GM12878 (cell line): ENCODE measurements at regions not wholly inside any gene's neighbourhood (a gene's known extent, or its start where the extent isn't known, plus 50 kb on each side); places are given as distances from the start of the nearest gene placed in this dataset.

Experiments
- ATAC-seq: fragments of 200-7000 bp; cut with Tn5 transposase; 3 replicates; pipeline ENCODE4 v1.9.1; 2020; ENCODE audit warnings: mild to moderate bottlenecking, moderate library complexity
- BruUV-seq: library from RNA; stranded (reverse); fragments of 400-500 nt; replicated peaks from 2 replicates; lab custom pipeline; 2021; lab: Mats Ljungman, UMichigan
- CTCF ChIA-PET: fragments of 300-600 bp; sonication (Branson Sonifier 250); formaldehyde crosslinking; extraction: SDS; loops from one replicate; lab custom pipeline; 2021; ENCODE audit warnings: inconsistent platforms; lab: Yijun Ruan, JAX
- POLR2A ChIA-PET: fragments of 350-600 bp; formaldehyde crosslinking; extraction: SDS; loops from one replicate; lab custom pipeline; 2021; ENCODE audit warnings: inconsistent platforms; lab: Charles Lee
- RAD21 ChIA-PET: fragments of 300-600 bp; sonication (Branson Sonifier 250); formaldehyde crosslinking; loops from one replicate; lab custom pipeline; 2023; ENCODE audit warnings: antibody characterized with exemption; ENCODE audit not compliant: unreplicated experiment; lab: Charles Lee
- SMC1A ChIA-PET: fragments of 300-600 bp; sonication (Branson Sonifier 250); formaldehyde crosslinking; loops from one replicate; lab custom pipeline; 2023; ENCODE audit not compliant: unreplicated experiment, uncharacterized antibody; lab: Charles Lee
- DNase-seq: peaks from one replicate; pipeline ENCODE4 v3.0.0-alpha.2; 2011; ENCODE audit warnings: low read depth, low spot score
- FAIRE-seq: peaks from 3 replicates; lab custom pipeline; 2011; peaks lifted over from hg19 to GRCh38; lab: Jason Lieb, UNC
- H2AFZ ChIP-seq: 2 replicates; pipeline ENCODE4 v1.6.0; 2011; ENCODE audit warnings: low read depth, low read length, control low read depth; ENCODE audit not compliant: control insufficient read depth
- H3K27ac ChIP-seq: 2 replicates; pipeline ENCODE4 v1.5.1; 2011; ENCODE audit warnings: control low read depth; ENCODE audit not compliant: control insufficient read depth, insufficient read depth
- H3K27me3 ChIP-seq, 2 experiments: replicated peaks in 1 of 2; 2 replicates each; pipeline versions ENCODE4 v1.6.0 to v1.6.1; 2011; ENCODE audit warnings: low read length in 1 of 2; ENCODE audit not compliant: control insufficient read depth in 2 of 2, insufficient read depth in 2 of 2
- H3K36me3 ChIP-seq, 2 experiments: 2 replicates each; pipeline ENCODE4 v1.5.1; 2011; ENCODE audit warnings: low read length in 1 of 2; ENCODE audit not compliant: control insufficient read depth in 2 of 2, insufficient read depth in 2 of 2
- H3K4me1 ChIP-seq: 2 replicates; pipeline ENCODE4 v1.6.1; 2011; ENCODE audit warnings: mild to moderate bottlenecking, low read length, moderate library complexity, mixed read lengths; ENCODE audit not compliant: control insufficient read depth, insufficient read depth
- H3K4me2 ChIP-seq: 2 replicates; pipeline ENCODE4 v1.6.0; 2011; ENCODE audit warnings: control low read depth; ENCODE audit not compliant: control insufficient read depth, insufficient read depth
- H3K4me3 ChIP-seq: fragments of 200-600 bp; sonication (generic); 2 replicates; pipeline ENCODE4 v1.5.1; 2016
- H3K79me2 ChIP-seq: 2 replicates; pipeline ENCODE4 v1.6.0; 2011; ENCODE audit warnings: low read length; ENCODE audit not compliant: control insufficient read depth, insufficient read depth
- H3K9ac ChIP-seq: 2 replicates; pipeline ENCODE4 v1.8.0; 2011; ENCODE audit warnings: low read length, control low read depth, mixed read lengths; ENCODE audit not compliant: control insufficient read depth, insufficient read depth
- H3K9me3 ChIP-seq: replicated peaks from 3 replicates; pipeline ENCODE4 v1.5.1; 2011; ENCODE audit warnings: mild to moderate bottlenecking, low read length; ENCODE audit not compliant: control insufficient read depth, insufficient read depth
- H4K20me1 ChIP-seq: 2 replicates; pipeline ENCODE4 v1.6.0; 2011; ENCODE audit not compliant: control insufficient read depth, insufficient read depth
- BHLHE40 ChIP-seq, 2 experiments: fragments of 450-650 bp in 1 of 2; IDR thresholded peaks; 2 replicates each; pipeline ENCODE4 v1.6.1; 2011 to 2017; ENCODE audit warnings: low read depth in 2 of 2, borderline replicate concordance in 1 of 2, improper control_type of control experiment in 1 of 2, low read length in 1 of 2, mild to moderate bottlenecking in 1 of 2
- CBX3 ChIP-seq: fragments of 200-600 bp; sonication (generic); IDR thresholded peaks from 2 replicates; pipeline ENCODE4 v1.6.1; 2016; ENCODE audit warnings: low read depth, borderline replicate concordance
- CREB1 ChIP-seq: IDR thresholded peaks from 2 replicates; pipeline ENCODE4 v1.6.1; 2012; ENCODE audit warnings: low read depth, mild to moderate bottlenecking, inconsistent platforms
- CUX1 ChIP-seq: IDR thresholded peaks from 2 replicates; pipeline ENCODE4 v1.6.1; 2012; ENCODE audit warnings: improper control_type of control experiment, low read depth, low read length; ENCODE audit not compliant: insufficient replicate concordance
- EP300 ChIP-seq, 2 experiments: fragments of 150-350 bp in 1 of 2; IDR thresholded peaks; 2 replicates each; pipeline ENCODE4 v1.6.1; 2011 to 2012; ENCODE audit warnings: low read depth in 2 of 2, low read length in 2 of 2, borderline replicate concordance in 1 of 2, improper control_type of control experiment in 1 of 2, inconsistent platforms in 1 of 2; ENCODE audit not compliant: control insufficient read depth in 1 of 2
- ETV6 ChIP-seq, 2 experiments: fragments of 450-650 bp in 1 of 2; IDR thresholded peaks in 1 of 2; conservative IDR thresholded peaks in 1 of 2; 2 replicates each; pipeline ENCODE4 v1.6.1; 2014; ENCODE audit warnings: antibody characterized with exemption in 1 of 2, borderline replicate concordance in 1 of 2, low read depth in 1 of 2, mild to moderate bottlenecking in 1 of 2, moderate library complexity in 1 of 2
- LARP7 ChIP-seq: fragments of 450-650 bp; IDR thresholded peaks from 2 replicates; pipeline ENCODE4 v1.6.1; 2017; ENCODE audit warnings: mild to moderate bottlenecking
- MYC ChIP-seq: IDR thresholded peaks from 2 replicates; pipeline ENCODE4 v1.6.1; 2011; ENCODE audit warnings: mild to moderate bottlenecking, low read length, moderate library complexity, inconsistent platforms; ENCODE audit not compliant: insufficient read depth, insufficient replicate concordance, insufficient read length, severe bottlenecking
- NR2C1 ChIP-seq: fragments of 450-650 bp; IDR thresholded peaks from 2 replicates; pipeline ENCODE4 v1.6.1; 2017; ENCODE audit warnings: antibody characterized with exemption, mild to moderate bottlenecking, moderate library complexity
- POLR2A ChIP-seq: IDR thresholded peaks from 2 replicates; pipeline ENCODE4 v1.6.1; 2011; ENCODE audit warnings: low read depth, mild to moderate bottlenecking, low read length
- POU2F2 ChIP-seq: IDR thresholded peaks from 3 replicates; pipeline ENCODE4 v1.6.1; 2011; ENCODE audit warnings: low read depth, mild to moderate bottlenecking, low read length, borderline replicate concordance
- SUZ12 ChIP-seq: fragments of 200-600 bp; sonication (generic); IDR thresholded peaks from one replicate; pipeline ENCODE4 v1.6.1; 2018; ENCODE audit warnings: antibody characterized with exemption, mild to moderate bottlenecking; ENCODE audit not compliant: unreplicated experiment
- TCF12 ChIP-seq: IDR thresholded peaks from 2 replicates; pipeline ENCODE4 v1.6.1; 2011; ENCODE audit warnings: low read depth, mild to moderate bottlenecking, low read length
- ZBED1 ChIP-seq: IDR thresholded peaks from 2 replicates; pipeline ENCODE4 v1.6.1; 2016; ENCODE audit warnings: borderline replicate concordance
- ZNF384 ChIP-seq: IDR thresholded peaks from 2 replicates; pipeline ENCODE4 v1.6.1; 2012; ENCODE audit warnings: low read depth, mild to moderate bottlenecking, low read length, improper control_type of control experiment, borderline replicate concordance
- WGBS: methylation state at CpG from one replicate; pipeline ENCODE4 v1.1.6; 2016; ENCODE audit warnings: low lambda C conversion rate; ENCODE audit not compliant: insufficient replicate concordance, insufficient coverage; ENCODE audit errors: missing lambda C conversion rate; 5-methylcytosine and 5-hydroxymethylcytosine counted together
- in situ Hi-C: fragments of 300-500 bp; cut with MboI; formaldehyde crosslinking; loops from 9 replicates; pipeline ENCODE4 v1.14.3; 2018; ENCODE audit warnings: mixed read lengths
- intact Hi-C: fragments of 100-400 bp; cut with micrococcal nuclease; formaldehyde crosslinking; loops from one replicate; pipeline ENCODE4 v1.14.2; 2022; ENCODE audit not compliant: unreplicated experiment

GRCh38 chr3:85180-85579 is 111.4 kb upstream of the CHL1 start:
- ATAC-seq = no peak
- Histone ChIP-seq H3K4me2 (no peak overlapping the region), H3K4me3 (no peak overlapping the region), H3K9me3 (no peaks in the 10 kb centered on the region), H3K79me2 (no peaks in the 10 kb centered on the region), H3K9ac (no peak overlapping the region), H3K27me3 (no peaks in the 10 kb centered on the region), H4K20me1 (no peaks in the 10 kb centered on the region), H3K27ac (no peak overlapping the region), H3K4me1 (no peaks in the 10 kb centered on the region), H3K36me3 (no peaks in the 10 kb centered on the region), H2AFZ (no peak overlapping the region)
- no peak for TF ChIP-seq CREB1
- no peak for TF ChIP-seq NR2C1
- TF ChIP-seq POLR2A = no peak
- TF ChIP-seq ZNF384 = no peak
- no peak for TF ChIP-seq CBX3
- no peak for TF ChIP-seq BHLHE40 (IDR thresholded peaks at IDR 0.05; ENCODE audit: borderline replicate concordance in 1 of 2, low read depth in 2 of 2, low read length in 1 of 2)
- TF ChIP-seq EP300 (IDR thresholded peaks at IDR 0.05; ENCODE audit: borderline replicate concordance in 1 of 2, control insufficient read depth in 1 of 2, low read depth in 2 of 2, low read length in 2 of 2) = no peak
- TF ChIP-seq ETV6 (conservative IDR thresholded peaks at IDR 0.05 in 1 of 2, IDR thresholded peaks at IDR 0.05 in 1 of 2; ENCODE audit: borderline replicate concordance in 1 of 2, low read depth in 1 of 2) = no peak
- TF ChIP-seq TCF12 = no peak
- TF ChIP-seq POU2F2 = no peak
- no peak for TF ChIP-seq MYC
- no peak for TF ChIP-seq LARP7
- no peak for TF ChIP-seq SUZ12
- TF ChIP-seq CUX1 = no peak
- TF ChIP-seq ZBED1 = no peak
- WGBS = 15% methylated on average over 2 of the region's 2 CpGs
- POLR2A ChIA-PET = no interaction called here
- in situ Hi-C loops (no loop called here), intact Hi-C loops (no loop called here)
- RAD21 ChIA-PET = interaction anchor here (0.7 kb wide), 1 partner anchor 269 kb away, joined by 3 read pairs; no protein-coding TSS in a partner anchor
- CTCF ChIA-PET = interaction anchor here (1.5 kb wide), 1 partner anchor 266 kb away, joined by 3 read pairs; no protein-coding TSS in a partner anchor
- no TSS peak for BruUV-seq
- SMC1A ChIA-PET = interaction anchor here (0.6 to 2.5 kb wide), 3 partner anchors 9 to 269 kb away, joined by 3 to 11 read pairs (median 5); no protein-coding TSS in a partner anchor
- no peak for DNase-seq
- FAIRE-seq = no peak
